HCT116 (cell line): ENCODE measurements at regions not wholly inside any gene's neighbourhood (a gene's known extent, or its start where the extent isn't known, plus 50 kb on each side); places are given as distances from the start of the nearest gene placed in this dataset.
"Not testable (repeated sequence)": the region's sequence is repeated elsewhere in the genome, so short reads cannot be mapped to it uniquely, and the experiment has no call there.

Experiments used
- ATAC-seq: fragments of 200-7000 bp; cut with Tn5 transposase; 2 replicates; pipeline ENCODE4 v1.9.1; 2020; ENCODE audit warnings: mild to moderate bottlenecking, moderate library complexity
- BruUV-seq: library from RNA; stranded (reverse); fragments of 400-500 nt; replicated peaks from 2 replicates; lab custom pipeline; 2021; lab: Mats Ljungman, UMichigan
- CTCF ChIA-PET: fragments of 300-600 bp; sonication (Branson Sonifier 250); formaldehyde crosslinking; loops from one replicate; lab custom pipeline; 2021; ENCODE audit warnings: antibody characterized with exemption; lab: Charles Lee
- POLR2A ChIA-PET: fragments of 300-600, 350-600 bp; sonication (Branson Sonifier 250); formaldehyde crosslinking; loops from one replicate; lab custom pipeline; 2021; ENCODE audit warnings: antibody characterized with exemption; lab: Charles Lee
- RAD21 ChIA-PET, 2 experiments: fragments of 300-600 bp; sonication (Branson Sonifier 250); formaldehyde crosslinking; loops; one replicate each; lab custom pipeline; 2023; ENCODE audit warnings: low total read pairs in 2 of 2; ENCODE audit not compliant: uncharacterized antibody in 2 of 2, unreplicated experiment in 2 of 2, low non-redundant PET in 1 of 2; lab: Charles Lee
- DNase-seq: peaks from one replicate; pipeline ENCODE4 v3.0.0-alpha.2; 2010; ENCODE audit warnings: low read depth, low spot score
- H2AFZ ChIP-seq: fragments of 200-600 bp; shearing (Covaris generic), sonication (generic); 2 replicates; pipeline ENCODE4 v1.6.1; 2017; ENCODE audit warnings: low read depth, mixed run types, mixed read lengths, antibody characterized with exemption, low read length; ENCODE audit not compliant: poor library complexity, severe bottlenecking
- H3K27ac ChIP-seq: 2 replicates; pipeline ENCODE4 v1.5.1; 2012; ENCODE audit warnings: low read depth, low read length
- H3K27me3 ChIP-seq: fragments of 200-600 bp; sonication (generic); 2 replicates; pipeline ENCODE4 v1.6.1; 2016; ENCODE audit warnings: mixed run types, low read length, mixed read lengths; ENCODE audit not compliant: insufficient read depth
- H3K36me3 ChIP-seq, 2 experiments: fragments of 200-500 bp in 1 of 2; fragments of 200-600 bp in 1 of 2; sonication (Bioruptor generic) in 1 of 2; sonication (generic) in 1 of 2; 2 replicates each; pipeline versions ENCODE4 v1.5.1 to v1.6.1; 2014 to 2016; ENCODE audit warnings: low read length in 2 of 2, inconsistent platforms in 1 of 2, mixed read lengths in 1 of 2, mixed run types in 1 of 2; ENCODE audit not compliant: insufficient read depth in 2 of 2, control insufficient read depth in 1 of 2
- H3K4me1 ChIP-seq, 2 experiments: fragments of 200-600 bp in 1 of 2; sonication (generic) in 1 of 2; 2 replicates each; pipeline versions ENCODE4 v1.5.1 to v1.6.1; 2012 to 2017; ENCODE audit warnings: low read length in 2 of 2, inconsistent platforms in 1 of 2, mild to moderate bottlenecking in 1 of 2, mixed read lengths in 1 of 2, mixed run types in 1 of 2, moderate library complexity in 1 of 2; ENCODE audit not compliant: insufficient read depth in 2 of 2, control insufficient read depth in 1 of 2
- H3K4me2 ChIP-seq: fragments of 200-600 bp; sonication (generic); 2 replicates; pipeline ENCODE4 v1.6.1; 2017; ENCODE audit warnings: mixed run types, low read length, mixed read lengths
- H3K4me3 ChIP-seq, 2 experiments: fragments of 200-600 bp in 1 of 2; sonication (generic) in 1 of 2; replicated peaks in 1 of 2; 2 replicates each; pipeline ENCODE4 v1.5.1; 2011 to 2016; ENCODE audit warnings: low read length in 2 of 2, control low read depth in 1 of 2, low read depth in 1 of 2, mild to moderate bottlenecking in 1 of 2, mixed read lengths in 1 of 2, mixed run types in 1 of 2
- H3K79me2 ChIP-seq: fragments of 200-600 bp; sonication (generic); 2 replicates; pipeline ENCODE4 v1.6.1; 2017; ENCODE audit warnings: mild to moderate bottlenecking, mixed run types, low read length, moderate library complexity, mixed read lengths; ENCODE audit not compliant: insufficient read depth
- H3K9ac ChIP-seq: fragments of 200-600 bp; sonication (generic); 2 replicates; pipeline ENCODE4 v1.6.1; 2016; ENCODE audit warnings: low read length, mixed read lengths
- H3K9me2 ChIP-seq: fragments of 200-600 bp; sonication (generic), shearing (Covaris generic); 2 replicates; pipeline ENCODE4 v1.6.1; 2017; ENCODE audit warnings: mixed run types, mild to moderate bottlenecking, moderate library complexity; ENCODE audit not compliant: insufficient read depth
- H3K9me3 ChIP-seq, 2 experiments: fragments of 200-500 bp in 1 of 2; fragments of 200-600 bp in 1 of 2; sonication (Bioruptor generic) in 1 of 2; sonication (generic) in 1 of 2; 2 replicates each; pipeline ENCODE4 v1.6.1; 2014 to 2017; ENCODE audit warnings: low read length in 2 of 2, mixed read lengths in 2 of 2, inconsistent platforms in 1 of 2, low read depth in 1 of 2, mild to moderate bottlenecking in 1 of 2, mixed run types in 1 of 2, moderate library complexity in 1 of 2; ENCODE audit not compliant: control insufficient read depth in 1 of 2, insufficient read depth in 1 of 2
- H4K20me1 ChIP-seq: fragments of 200-600 bp; sonication (generic), shearing (Covaris generic); 2 replicates; pipeline ENCODE4 v1.6.1; 2017; ENCODE audit warnings: mixed run types, mild to moderate bottlenecking, moderate library complexity; ENCODE audit not compliant: insufficient read depth
- CEBPB ChIP-seq: IDR thresholded peaks from 2 replicates; pipeline ENCODE4 v1.6.1; 2012; ENCODE audit warnings: low read depth
- TCF7L2 ChIP-seq: IDR thresholded peaks from 2 replicates; pipeline ENCODE4 v1.7.0; 2011; ENCODE audit warnings: borderline replicate concordance, inconsistent platforms; ENCODE audit not compliant: insufficient read depth, insufficient read length; ENCODE audit errors: extremely low read depth
- YY1 ChIP-seq: IDR thresholded peaks from 2 replicates; pipeline ENCODE4 v1.6.1; 2011; ENCODE audit warnings: low read length, low read depth, moderate library complexity, mild to moderate bottlenecking; ENCODE audit not compliant: insufficient replicate concordance; ENCODE audit errors: extremely low read depth
- intact Hi-C: fragments of 100-400 bp; cut with micrococcal nuclease; formaldehyde crosslinking; loops from 2 replicates; pipeline ENCODE4 v1.10.0; 2022
- TF ChIP-seq, protein P1 (sequence below): IDR thresholded peaks from 2 replicates; pipeline ENCODE4 v1.6.1; 2012; ENCODE audit warnings: low read depth

DNA sequence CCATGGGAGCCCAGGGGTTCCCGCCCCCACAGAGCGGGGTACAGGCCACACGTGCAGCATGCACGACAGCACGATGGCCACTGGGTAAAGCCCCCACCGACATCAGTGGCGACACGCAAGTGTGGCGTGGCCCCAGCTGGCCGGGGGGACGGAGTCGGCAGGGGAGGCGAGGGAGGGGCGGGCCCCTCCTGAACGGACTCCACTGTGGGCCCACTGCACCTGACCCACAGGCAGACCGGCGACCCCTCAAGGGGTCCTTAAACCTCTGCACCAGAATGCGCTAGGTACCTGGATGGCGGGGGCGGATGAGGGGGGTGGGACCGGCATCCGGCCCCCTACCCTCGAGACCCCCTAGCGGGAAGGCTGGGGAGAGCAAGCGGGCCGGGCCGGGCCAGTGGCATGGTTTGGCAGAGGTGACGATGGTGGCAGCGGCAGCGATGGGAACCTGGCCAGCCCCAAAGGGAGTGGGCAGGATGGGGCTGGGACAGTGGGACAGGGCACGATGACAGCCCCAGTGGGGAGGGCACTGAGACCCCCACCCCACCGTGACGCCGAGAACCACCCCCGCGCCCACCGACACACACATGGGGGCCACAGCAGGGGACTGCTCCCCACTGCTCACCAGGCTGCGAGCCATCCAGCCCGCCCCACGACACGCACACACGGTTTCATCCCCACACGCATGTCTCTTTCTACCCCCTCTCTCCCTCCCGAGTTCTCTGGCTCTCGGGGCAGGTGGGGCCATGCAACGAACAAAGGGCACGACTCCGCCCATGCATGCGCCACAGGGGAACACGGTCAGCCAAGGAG, 91.9 kb upstream of the ANKRD30BL start (continued):
- TF ChIP-seq YY1: no peak
- TF ChIP-seq CEBPB: no peak
- TF ChIP-seq TCF7L2: no peak
- TF ChIP-seq, protein P1, sequence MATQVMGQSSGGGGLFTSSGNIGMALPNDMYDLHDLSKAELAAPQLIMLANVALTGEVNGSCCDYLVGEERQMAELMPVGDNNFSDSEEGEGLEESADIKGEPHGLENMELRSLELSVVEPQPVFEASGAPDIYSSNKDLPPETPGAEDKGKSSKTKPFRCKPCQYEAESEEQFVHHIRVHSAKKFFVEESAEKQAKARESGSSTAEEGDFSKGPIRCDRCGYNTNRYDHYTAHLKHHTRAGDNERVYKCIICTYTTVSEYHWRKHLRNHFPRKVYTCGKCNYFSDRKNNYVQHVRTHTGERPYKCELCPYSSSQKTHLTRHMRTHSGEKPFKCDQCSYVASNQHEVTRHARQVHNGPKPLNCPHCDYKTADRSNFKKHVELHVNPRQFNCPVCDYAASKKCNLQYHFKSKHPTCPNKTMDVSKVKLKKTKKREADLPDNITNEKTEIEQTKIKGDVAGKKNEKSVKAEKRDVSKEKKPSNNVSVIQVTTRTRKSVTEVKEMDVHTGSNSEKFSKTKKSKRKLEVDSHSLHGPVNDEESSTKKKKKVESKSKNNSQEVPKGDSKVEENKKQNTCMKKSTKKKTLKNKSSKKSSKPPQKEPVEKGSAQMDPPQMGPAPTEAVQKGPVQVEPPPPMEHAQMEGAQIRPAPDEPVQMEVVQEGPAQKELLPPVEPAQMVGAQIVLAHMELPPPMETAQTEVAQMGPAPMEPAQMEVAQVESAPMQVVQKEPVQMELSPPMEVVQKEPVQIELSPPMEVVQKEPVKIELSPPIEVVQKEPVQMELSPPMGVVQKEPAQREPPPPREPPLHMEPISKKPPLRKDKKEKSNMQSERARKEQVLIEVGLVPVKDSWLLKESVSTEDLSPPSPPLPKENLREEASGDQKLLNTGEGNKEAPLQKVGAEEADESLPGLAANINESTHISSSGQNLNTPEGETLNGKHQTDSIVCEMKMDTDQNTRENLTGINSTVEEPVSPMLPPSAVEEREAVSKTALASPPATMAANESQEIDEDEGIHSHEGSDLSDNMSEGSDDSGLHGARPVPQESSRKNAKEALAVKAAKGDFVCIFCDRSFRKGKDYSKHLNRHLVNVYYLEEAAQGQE: no peak

GRCh38 chr2:132254306-132254919, 92.7 kb upstream of the ANKRD30BL start:
- H3K27ac ChIP-seq, intact Hi-C loops, H3K4me2 ChIP-seq, BruUV-seq, H3K4me3 ChIP-seq, H3K9me3 ChIP-seq, H3K9ac ChIP-seq, H3K79me2 ChIP-seq, H4K20me1 ChIP-seq, CTCF ChIA-PET, H3K36me3 ChIP-seq, DNase-seq, POLR2A ChIA-PET, H3K27me3 ChIP-seq, H3K4me1 ChIP-seq, H3K9me2 ChIP-seq, ATAC-seq, H2AFZ ChIP-seq, RAD21 ChIA-PET: not testable (repeated sequence)
